HG03108 (cell line): ENCODE measurements at regions not wholly inside any gene's neighbourhood (a gene's known extent, or its start where the extent isn't known, plus 50 kb on each side); places are given as distances from the start of the nearest gene placed in this dataset.

Experiments
- ATAC-seq: cut with Tn5 transposase; IDR thresholded peaks from one replicate; pipeline ENCODE4 v1.9.1; 2021; ENCODE audit warnings: moderate library complexity; ENCODE audit not compliant: unreplicated experiment

- ATAC-seq, result no peak
Measured at GRCh38 chr3:182612332-182612731, 181.0 kb upstream of the ATP11B start.

- ATAC-seq, result no peak
Measured at GRCh38 chr3:182617500-182617899, 175.8 kb upstream of the ATP11B start.

GRCh38 chr3:182618085-182618732 is 175.1 kb upstream of the ATP11B start:
- no peak for ATAC-seq

- ATAC-seq, result no peak
Measured at GRCh38 chr3:182618981-182619591, 174.2 kb upstream of the ATP11B start.

- no peak for ATAC-seq
Measured at GRCh38 chr3:182620723-182621434, 172.4 kb upstream of the ATP11B start.

GRCh38 chr3:182621435-182622240 is 171.7 kb upstream of the ATP11B start:
- ATAC-seq, result no peak

- ATAC-seq, result no peak
Measured at GRCh38 chr3:182622241-182622545, 171.1 kb upstream of the ATP11B start.

- no peak for ATAC-seq
Measured at GRCh38 chr3:182626484-182627467, 166.5 kb upstream of the ATP11B start.

- ATAC-seq, result no peak
Measured at GRCh38 chr3:182628531-182628930, 164.8 kb upstream of the ATP11B start.

GRCh38 chr3:182629521-182629920 is 163.8 kb upstream of the ATP11B start:
- ATAC-seq, result no peak

GRCh38 chr3:182631183-182632076 is 161.9 kb upstream of the ATP11B start:
- ATAC-seq, result no peak

GRCh38 chr3:182632077-182632393 is 161.3 kb upstream of the ATP11B start:
- no peak for ATAC-seq

- no peak for ATAC-seq
Measured at GRCh38 chr3:182633186-182633585, 160.1 kb upstream of the ATP11B start.

- ATAC-seq, result no peak
Measured at GRCh38 chr3:182636646-182637045, 156.7 kb upstream of the ATP11B start.

- no peak for ATAC-seq
Measured at GRCh38 chr3:182637350-182638110, 155.8 kb upstream of the ATP11B start.

- ATAC-seq, result no peak
Measured at GRCh38 chr3:182644013-182644412, 149.3 kb upstream of the ATP11B start.

- ATAC-seq, result no peak
Measured at GRCh38 chr3:182644790-182645433, 148.4 kb upstream of the ATP11B start.

GRCh38 chr3:182650568-182651128 is 142.7 kb upstream of the ATP11B start:
- no peak for ATAC-seq
